GM18520 (cell line): ENCODE measurements at regions not wholly inside any gene's neighbourhood (a gene's known extent, or its start where the extent isn't known, plus 50 kb on each side); places are given as distances from the start of the nearest gene placed in this dataset.

Source experiments
- ATAC-seq: cut with Tn5 transposase; IDR thresholded peaks from one replicate; pipeline ENCODE4 v1.9.1; 2021; ENCODE audit not compliant: unreplicated experiment

DNA sequence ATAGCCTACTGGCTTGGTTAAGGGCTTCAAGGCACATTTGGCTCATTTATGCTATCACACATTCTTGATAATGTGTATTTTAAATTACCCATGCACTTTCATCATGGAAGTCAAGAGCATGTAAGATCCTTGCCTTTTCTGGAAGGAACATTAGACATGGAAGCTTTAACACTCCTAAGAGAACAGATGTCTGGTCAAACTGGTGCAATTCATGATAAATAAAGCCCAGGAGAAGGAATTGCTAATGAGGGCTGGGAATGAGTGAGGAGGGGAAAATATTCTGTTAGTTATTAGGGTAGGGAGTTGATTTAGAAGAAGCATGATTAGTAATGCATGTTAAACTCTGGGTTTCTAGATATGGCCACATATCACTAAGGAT, 688.6 kb upstream of the CITED2 start:
- ATAC-seq: no peak

DNA sequence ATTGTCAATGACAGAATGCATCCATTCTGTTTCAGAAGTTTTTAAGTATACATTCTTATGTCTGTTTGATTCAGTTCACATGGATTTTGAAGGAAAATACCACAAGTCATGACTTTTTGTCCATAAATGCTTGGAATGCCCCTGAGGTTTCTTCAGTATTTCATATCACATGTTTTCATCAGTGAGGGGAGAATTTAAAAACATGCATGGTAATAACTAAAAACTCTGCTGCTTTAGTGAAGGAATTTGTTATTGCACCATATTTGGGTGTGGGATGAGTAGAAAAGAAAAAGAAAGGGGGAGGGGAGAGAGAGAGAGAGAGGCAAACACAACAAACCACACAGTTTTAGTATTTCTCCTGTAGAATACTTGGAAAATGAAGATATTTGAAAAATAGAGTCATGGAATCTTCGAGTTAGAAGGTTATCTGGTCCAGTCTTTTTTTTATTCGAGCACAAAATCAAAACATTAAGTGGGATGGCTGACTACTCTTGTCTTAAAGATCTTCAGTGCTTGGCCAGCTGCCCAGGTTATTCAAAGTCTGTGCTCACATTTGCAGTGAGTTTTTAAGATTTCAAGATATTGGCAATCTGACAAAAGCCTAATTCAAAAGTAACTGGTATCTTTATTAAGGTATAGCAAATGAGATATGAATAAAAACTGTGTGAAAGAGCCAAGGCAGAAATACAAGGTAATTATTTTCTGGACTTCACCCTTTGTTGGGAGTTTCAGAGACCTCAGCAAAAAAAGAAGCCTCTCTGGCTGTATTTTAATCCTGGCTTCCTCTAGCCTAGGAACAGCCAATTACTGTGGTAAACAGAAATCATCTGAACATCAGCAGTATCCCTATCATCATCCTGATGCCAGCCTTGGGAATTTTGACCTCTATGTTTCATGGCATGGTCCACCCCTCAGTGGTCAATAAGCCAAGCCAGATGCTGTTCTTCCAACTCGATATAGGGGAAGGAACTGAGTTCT, 687.9 kb upstream of the CITED2 start:
- ATAC-seq: no peak

DNA sequence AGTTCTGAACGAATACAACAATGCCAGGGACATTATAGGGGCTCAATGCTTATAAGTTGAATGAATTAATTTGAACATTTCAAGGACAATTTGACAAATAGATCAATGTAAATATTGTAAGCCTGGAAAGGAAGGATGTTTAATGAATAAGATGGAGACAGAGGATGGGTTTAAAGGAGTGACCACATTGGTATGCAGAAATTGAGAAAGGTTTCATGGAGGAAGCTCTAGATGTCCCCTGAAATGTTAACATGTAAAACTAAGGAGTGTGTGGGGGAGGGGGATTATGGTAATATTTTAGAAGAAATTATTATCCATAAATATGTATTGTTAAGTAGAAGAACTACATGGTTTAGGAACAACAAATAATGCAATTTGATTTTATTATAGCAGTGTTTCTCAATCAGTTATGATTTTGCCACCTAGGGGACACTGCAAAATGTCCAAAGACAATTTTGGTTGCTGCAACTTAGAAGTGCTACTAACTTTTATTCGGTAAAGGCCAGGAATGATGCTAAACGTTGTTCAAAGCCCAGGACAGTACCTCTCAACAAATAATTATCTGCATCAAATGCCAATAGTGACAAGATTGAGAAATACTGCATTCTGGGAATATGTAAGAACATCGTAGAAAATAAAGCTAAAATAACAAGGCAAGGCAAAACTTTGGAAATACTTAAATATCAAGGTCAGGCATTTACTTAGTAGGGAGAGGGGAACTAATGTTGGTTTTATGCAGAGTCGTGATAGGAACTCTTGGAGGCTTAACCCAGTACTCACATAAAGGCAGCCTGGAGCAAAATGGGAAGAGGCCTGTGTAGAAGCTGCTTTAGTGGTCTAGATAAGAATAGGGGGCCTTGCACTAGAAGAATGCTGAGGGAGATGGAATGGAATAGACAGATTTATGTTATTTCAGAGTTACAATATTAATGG, 686.9 kb upstream of the CITED2 start:
- no peak for ATAC-seq

DNA sequence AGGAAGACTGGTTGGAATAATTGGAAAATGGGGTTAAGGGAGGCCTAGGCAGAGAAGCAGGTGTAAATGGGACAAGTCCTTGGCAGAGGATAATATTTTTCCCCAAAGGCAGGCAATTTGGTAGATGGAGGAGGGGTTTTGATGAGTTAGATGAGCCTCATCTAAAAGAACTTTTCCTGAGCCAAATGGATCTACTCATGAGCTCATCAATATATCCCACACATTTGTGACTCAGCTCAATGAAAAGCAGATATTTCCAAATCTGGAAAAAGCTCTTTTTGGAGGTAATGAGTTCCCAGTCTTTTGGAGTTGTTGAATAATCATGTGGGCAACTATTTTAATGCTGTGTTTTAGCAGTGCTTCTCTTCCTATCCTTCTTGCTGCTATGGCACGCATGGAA, 685.5 kb upstream of the CITED2 start:
- ATAC-seq: no peak

DNA sequence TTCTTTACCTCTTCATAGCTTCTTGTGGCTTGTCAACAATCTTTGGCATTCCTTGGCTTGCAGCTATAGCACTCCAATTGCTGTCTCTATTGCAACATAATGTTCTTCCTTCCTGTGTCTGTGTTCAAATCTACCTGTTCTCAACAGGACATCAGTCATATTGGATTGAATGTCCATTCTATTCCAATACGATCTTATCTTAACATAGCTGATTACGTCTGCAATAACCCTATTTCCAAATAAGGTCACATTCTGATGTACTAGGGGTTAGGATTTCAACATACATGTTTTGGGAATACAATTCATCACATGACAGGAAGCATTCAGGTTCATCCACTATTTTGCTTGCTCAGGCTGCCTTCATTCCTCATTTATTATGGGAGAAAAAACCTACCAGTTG, 684.4 kb upstream of the CITED2 start:
- ATAC-seq: no peak

DNA sequence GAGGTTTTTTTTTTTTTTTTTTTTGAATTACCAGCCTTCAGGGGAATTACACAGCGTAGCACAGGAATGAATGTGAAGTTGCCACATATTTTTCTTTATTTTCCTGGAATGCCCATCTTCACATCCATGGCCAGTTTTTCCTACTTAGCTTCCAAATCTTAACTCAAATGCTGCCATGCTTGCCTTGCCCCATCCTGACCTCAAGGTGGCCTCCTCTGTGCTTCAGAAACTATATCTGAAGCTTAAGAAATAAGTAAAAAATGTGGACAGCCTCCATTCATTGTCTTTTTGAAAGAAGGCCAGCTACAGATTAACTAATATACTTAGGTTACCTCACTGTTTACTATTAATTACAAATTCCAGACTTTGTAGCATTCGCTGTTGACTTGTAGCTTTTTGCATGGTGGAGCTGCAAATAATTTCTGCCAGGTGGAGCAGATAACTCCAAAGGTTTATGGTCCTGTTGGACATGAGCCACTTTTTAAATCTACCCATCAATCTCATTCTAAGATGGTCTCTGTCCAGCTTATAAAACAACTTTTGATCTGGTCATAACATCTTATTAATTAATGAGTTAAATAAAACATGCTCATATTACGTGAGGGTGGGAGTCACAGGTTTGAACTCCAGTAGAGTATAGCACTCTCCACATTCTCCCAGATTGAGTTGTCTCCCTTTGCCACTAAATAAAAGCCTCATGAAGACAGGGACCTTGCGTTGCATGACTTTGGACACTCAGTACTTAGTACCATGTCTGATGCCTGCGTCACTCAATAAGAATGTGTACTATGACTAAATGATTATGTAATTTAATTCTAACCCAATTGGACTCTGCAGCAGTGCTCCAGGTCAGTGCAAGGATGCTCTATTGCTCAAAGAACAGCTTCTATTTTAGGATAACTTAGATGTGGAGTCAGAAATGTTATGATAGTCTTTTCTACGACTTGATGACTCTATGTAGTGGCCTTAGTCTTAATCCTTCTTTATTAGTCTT, 678.6 kb upstream of the CITED2 start:
- ATAC-seq: no peak

DNA sequence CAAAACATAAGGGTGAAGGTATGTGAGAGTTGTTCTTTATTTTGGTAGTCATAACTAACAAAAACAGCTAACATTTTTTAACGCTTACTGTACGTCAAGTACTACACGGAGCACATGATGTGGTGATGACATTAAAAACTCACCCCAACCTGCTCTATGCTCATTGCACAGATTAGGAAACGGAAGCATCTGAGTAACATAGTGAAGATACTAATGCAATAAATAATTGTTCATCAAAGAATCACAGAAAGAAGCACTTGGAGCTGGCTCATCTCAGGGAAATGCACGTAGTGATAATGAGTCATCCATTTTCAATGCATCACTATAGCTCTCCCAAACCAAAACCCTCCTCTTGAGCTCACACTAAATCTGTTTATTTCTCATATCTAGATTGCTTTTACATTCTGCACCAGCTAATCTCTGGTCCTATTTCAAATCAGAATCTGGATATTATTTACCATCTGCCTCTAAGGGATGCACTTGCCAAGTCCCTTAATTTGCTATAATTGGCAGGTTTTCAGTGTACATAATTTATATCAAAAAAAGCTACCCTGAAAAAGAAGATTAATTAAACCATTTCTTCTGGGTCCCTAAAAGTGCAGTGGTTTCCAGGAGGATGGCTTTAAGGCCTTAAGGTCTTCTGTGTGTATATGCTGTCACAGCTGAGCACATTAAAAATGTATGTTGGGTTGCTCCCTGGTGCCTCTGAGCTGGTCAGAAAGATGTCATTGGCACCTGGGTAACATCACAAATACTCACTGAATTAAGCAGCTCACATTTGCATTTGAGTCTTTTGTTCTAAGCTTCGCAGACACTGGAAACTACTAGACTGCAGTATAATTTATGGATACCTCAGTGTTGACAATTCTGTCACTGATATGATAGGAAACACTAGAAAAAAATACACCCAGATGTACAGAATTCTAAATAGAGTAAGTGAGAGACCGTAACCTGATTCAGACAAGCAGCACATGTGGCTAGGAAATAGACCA, 677.4 kb upstream of the CITED2 start:
- no peak for ATAC-seq

DNA sequence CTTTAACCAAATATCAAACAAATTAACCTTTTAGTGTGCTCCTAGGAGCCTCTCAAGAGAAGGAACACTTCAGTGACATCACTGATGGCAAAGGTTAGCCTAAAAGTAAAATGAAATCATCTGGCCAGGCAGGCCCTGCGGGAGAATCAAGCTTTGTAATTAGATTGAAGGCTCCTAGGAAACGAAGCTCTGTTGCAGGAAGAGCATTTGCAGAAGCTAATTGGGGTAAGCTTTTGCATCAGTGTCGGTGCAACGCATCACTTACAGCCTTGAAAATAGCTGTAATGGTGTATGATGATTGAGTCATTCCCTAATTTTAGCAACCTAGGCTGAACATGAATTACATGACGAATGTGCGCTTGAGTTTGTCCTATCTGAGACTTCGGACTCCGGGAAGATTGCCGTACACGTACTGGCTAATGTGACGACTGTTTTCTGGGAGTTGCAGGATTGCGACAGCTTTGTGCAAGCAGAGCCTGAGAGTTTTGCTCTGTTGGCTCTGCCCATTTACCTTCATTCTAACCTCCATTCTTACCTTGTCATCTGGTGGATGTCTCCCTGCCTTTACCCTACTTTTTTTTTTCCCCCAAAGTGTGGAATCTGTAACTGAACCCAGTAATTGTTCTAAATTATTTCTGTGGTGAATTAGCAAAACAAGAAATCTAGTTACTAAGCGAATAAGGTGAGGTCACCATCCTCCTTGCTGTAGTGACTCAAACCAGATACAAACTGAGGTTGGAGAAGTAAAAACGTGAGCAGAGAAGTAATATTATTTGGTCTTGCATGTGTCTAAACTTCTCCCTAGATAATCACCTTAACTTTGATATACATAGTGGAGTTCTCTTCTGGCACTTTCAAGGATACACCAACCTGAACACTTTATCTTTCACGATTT, 675.9 kb upstream of the CITED2 start:
- no peak for ATAC-seq

DNA sequence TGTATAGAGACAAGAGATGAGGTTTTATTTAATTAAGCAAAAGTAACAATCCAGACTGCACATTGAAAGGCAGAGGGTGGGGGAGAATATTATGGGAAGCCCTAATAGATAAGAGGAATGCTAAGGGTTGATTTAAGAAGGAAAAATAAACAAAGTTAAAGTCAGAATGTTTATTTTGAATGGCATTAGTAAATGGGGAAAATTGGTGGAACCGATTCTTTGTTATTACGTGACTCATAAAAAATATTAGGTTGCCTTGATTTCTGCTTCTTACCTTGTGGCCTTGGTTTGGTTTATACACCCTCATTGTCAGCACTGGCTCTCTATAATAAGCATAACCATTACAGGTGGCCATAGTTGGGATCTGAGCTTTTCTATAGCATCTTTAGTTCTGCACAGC, 674.8 kb upstream of the CITED2 start:
- no peak for ATAC-seq

DNA sequence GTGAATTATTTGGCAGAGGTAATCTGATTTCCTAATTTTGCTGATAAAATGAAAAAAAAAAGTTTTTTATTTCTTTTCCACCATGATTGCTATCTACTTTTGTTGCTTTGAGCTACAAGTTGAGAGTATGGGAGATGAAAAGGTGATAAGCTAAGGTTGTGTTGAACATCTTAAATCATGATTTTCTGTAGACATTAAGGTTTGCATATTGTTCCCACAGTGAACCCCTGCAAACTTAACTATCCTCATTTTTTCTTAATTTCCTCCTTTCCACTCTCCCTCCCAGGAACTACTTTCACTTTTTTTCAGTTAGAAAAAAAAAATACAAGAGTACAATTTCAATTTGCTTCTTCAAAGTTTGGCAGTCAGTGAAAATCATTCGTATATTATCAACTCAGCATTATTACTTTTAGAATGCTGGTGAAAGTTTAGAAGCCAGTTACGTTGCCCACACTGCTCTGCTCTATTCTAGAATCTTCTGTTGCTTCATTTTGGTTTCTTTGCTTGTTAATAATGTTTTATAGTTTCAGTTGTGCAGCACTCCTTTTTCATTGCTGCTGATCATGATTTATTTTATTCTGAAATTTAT, 673.8 kb upstream of the CITED2 start:
- no peak for ATAC-seq

DNA sequence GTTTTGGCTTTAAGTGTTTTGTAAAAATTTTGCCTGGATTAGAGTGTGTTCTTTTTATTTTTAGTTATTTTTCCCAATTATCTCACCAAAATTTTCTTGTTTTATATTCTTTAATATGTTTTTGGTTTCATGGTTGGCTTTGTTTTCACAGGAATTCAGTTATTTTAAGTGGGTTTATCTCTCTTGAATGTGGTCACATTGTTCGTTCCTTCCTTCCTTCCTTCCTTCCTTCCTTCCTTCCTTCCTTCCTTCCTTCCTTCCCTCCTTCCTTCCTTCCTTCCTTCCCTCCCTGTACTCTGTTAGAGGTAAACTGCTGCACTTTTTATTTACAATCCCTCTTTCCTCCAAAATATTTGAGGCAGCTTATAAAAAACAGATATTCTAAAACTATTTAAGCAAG, 672.9 kb upstream of the CITED2 start:
- no peak for ATAC-seq

DNA sequence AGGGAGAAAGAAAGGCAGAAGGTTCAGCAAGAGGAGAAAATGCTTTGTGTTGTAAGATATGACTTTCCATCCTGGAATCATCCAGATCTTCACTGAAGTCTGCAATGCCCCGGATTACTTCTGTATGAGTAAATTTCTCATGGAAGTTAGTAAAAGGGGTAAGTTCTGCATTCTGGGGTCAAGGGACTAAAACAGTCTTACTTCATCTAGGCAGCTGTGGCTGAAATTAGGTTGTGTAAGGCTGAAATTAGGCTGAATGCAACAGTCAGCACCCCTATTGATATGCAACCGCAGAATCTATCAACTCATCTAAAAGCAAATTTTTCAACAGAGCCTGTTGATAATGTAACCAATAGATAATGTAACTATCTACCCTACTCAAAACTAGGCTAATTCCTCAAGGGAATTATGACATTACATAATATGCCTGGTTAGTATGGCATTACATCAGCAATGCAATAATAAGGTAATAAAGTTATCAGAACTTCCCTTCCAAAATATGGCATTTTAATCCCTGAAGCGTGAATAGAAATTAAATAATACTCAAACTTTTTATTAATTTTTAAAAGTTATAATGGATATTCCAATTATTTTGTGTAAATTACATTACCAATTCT, 671.7 kb upstream of the CITED2 start:
- ATAC-seq: no peak

DNA sequence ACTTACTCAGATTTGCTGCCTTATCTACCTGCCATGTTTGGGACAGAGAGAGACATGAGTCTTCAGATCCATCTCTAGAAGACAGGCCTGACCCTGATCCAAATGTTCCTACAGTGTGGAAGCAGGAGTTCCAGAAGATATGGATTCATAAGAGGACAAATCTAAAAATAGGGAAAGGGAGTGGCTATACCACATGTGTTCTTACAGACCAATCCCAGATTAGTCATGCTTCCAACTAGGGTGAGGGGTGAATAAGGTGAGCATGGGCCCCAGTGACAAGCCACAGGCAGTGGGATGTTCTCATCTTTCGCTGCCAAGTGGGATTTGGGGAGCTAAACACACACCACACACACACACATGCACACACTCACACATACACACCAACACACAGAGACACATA, 670.7 kb upstream of the CITED2 start:
- no peak for ATAC-seq

DNA sequence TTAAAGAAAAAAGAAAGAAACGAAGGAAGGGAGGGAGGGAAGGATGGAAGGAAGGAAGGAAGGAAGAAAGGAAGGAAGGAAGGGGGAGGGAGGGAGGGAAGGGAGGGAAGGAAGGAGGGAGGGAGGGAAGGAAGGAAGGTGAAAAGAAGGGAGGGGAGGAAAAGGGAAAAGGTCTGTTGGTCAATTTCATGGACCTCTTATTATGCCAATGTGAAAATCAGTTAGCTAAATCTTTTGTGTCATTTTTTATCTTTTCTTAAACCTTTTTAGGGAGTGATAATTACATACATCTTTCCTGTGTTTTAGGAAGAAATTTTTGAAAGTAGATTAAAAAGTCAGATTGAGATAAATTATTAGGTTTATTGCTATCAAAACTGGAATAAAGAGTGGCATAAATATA, 670.2 kb upstream of the CITED2 start:
- ATAC-seq: no peak

DNA sequence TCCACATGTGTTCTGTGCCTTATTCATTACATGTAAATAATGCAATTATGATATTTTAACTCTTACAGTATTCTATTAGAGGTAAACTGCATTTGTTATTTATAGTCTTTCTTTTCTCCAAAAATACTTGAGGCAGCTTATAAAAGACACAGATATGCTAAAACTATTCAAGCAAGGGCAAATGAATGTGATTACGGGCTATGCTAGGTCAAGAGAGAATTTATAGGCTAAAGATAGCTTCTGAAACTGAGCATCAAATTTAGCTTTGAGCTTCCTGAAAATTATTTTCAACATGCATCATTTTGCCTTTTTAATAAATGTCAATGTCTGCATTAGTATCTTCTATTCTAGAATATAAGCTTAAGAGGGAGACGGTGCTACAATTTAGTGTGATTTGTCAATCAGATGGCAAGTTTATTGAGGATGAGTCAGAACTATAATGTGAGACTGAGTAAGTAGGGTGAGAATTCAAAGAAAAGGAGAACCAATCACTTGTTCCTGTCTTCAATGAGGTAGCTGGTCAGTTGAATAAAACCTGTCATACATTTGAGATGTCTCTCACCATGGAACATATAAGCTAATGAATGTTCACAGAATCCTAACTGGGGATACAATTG, 669.4 kb upstream of the CITED2 start:
- ATAC-seq: no peak

DNA sequence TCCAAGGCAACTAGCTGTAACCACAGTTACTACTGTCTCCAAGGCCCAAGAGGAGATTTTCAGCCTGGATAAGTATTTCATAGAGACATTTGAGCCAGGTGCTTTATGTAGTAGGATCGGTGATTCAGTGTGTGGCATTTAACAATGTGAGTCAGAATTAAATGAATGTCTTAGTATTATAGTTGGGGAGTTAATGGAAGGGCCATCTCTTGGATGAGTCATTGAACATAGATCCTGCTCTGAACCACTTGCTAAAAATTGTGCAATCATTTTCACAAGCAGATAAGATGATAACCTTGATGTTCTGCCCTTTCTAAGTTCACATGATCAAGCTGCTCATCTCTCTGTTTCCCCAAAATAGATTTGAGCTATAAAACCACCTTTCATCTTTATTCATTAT, 668.9 kb upstream of the CITED2 start:
- ATAC-seq: no peak
